ENCODE measurements at regions not wholly inside any gene's neighbourhood (a gene's known extent, or its start where the extent isn't known, plus 50 kb on each side); places are given as distances from the start of the nearest gene placed in this dataset.

DNA sequence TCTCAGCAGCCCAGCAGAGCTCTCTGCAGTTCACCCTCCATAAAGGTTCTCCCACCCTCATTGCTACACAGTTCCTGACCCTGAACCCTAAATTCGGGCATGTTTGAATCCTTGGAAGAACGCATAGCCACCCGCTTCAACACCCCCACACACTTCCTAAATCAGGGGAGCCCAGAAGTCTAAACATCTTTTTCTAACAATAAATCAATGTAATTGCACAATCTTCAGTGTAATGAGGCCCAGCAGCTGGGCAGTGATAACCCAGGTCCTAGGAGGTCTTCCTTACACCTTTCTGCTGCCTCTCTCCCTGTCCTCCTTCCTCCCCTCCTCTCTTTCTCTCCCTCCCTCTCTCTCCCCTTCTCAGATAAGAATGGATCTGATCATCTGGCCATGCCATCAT is 88.0 kb downstream of the IRX2 start:
- TF ChIP-seq CTCF (IDR thresholded peaks at IDR 0.05; ENCODE audit: control insufficient read depth, extremely low read depth, insufficient read depth), result no peak
- no peak overlapping the region for H3K4me3 ChIP-seq (ENCODE audit: low read depth, low read length)
- DNase-seq (ENCODE audit: low read depth), result no peak

DNA sequence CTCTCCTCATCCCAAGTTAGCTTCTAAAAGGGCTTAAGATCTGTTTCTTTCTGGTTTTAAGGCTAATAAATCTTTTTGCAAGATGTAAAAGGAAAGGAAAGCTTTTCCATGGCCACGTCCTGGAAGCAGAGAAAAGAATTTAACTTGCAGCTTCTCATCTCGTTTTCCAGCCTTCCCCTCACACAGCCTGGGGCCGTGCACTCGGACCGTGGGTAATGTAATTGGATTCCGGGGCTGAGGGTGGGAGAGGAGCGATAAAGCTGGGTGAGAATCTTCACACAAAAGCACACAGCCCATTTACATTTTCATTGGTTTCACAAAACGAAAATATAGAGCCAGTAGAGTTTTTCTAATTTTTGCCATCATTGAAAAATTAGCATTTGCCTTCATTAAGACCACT is 91.2 kb downstream of the IRX2 start:
- no peak overlapping the region for H3K4me3 ChIP-seq (ENCODE audit: low read depth, low read length)
- TF ChIP-seq CTCF (IDR thresholded peaks at IDR 0.05; ENCODE audit: control insufficient read depth, extremely low read depth, insufficient read depth), result no peak
- DNase-seq (ENCODE audit: low read depth), result no peak

GRCh38 chr5:2658881-2659470 is 92.5 kb downstream of the IRX2 start:
- DNase-seq (ENCODE audit: low read depth), result no peak
- TF ChIP-seq CTCF (IDR thresholded peaks at IDR 0.05; ENCODE audit: control insufficient read depth, extremely low read depth, insufficient read depth), result no peak
- H3K4me3 ChIP-seq (ENCODE audit: low read depth, low read length), result no peak overlapping the region

DNA sequence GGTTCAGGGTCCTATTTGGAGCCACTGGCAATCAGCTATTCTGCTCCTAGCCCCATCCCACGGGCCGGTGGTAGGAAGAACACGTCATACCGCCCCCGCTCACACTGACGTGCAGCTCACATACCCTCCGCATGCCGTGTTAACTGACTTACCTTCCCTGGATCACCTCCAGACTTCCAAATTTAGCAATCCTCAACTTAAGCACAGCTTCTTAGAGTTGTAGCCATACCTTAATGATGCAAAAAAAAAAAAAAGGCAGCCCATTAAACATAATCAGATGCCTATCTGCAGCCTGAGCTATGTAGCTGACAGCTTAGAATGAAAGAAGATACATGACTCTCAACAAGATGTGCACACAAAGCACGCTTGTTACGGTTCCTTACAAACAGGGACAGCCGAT is 93.0 kb downstream of the IRX2 start:
- TF ChIP-seq CTCF (IDR thresholded peaks at IDR 0.05; ENCODE audit: control insufficient read depth, extremely low read depth, insufficient read depth), result no peak
- no peak overlapping the region for H3K4me3 ChIP-seq (ENCODE audit: low read depth, low read length)
- DNase-seq (ENCODE audit: low read depth), result no peak

DNA sequence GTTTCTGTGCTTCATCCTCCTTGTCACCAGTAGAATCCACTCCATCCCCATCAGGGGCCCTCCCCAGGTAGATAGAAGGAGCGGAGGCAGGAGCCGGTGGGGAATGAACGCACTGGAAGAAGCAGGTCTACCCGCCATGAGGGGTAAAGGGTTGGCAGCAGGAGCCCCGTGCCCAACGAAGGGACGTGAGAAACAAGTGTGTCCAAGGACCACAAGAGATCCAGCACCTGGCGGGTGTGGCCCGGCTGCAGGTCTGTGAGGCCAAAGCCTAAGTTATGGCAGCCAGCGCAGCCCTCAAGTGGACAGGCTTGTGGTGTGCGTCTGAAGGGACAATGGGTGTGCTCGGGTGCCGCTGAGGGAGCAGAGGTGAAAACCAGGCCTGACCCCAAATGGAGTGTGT is 94.3 kb downstream of the IRX2 start:
- DNase-seq (ENCODE audit: low read depth), result no peak
- no peak for TF ChIP-seq CTCF (IDR thresholded peaks at IDR 0.05; ENCODE audit: control insufficient read depth, extremely low read depth, insufficient read depth)
- no peak overlapping the region for H3K4me3 ChIP-seq (ENCODE audit: low read depth, low read length)

DNA sequence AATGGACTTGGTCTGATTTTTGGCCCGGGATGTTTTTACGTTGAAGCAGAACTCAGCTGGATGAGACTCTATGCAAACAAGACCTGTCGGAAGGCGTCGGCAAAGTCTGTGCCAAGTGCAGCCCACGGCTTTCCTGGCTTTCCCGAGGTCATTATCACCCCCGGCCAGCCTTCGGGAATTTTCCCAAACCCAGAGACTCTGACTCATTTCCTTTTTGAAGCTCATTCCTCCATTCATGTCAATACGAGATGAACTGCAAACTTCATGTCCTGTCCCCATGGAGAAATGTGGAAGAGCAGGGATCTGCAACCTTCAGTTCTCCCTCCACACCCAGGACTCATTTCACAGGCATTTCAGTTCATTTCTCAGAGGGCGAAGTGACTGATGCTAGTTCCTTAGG is 95.3 kb downstream of the IRX2 start:
- no peak overlapping the region for H3K4me3 ChIP-seq (ENCODE audit: low read depth, low read length)
- no peak for TF ChIP-seq CTCF (IDR thresholded peaks at IDR 0.05; ENCODE audit: control insufficient read depth, extremely low read depth, insufficient read depth)
- no peak for DNase-seq (ENCODE audit: low read depth)

DNA sequence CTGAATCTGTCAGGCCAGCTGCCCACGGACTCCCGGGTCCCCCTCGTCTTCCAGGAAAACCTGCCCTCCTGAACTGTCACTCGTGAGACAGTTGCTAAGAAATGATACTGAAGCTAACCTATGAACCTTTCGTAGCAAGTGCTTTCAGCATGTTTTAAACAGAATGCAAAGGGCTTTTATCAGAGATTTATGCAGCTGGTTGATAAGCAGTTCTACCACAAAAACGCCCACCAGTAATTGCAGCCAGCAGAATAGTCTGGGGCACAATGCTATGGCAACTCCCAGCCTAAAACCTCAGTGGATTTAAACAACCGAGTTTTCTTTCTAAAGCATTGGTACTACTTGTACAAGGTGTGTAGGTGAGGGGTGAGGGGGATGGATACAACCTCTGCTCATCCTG is 97.5 kb downstream of the IRX2 start:
- TF ChIP-seq CTCF (IDR thresholded peaks at IDR 0.05; ENCODE audit: control insufficient read depth, extremely low read depth, insufficient read depth), result no peak
- no peak for DNase-seq (ENCODE audit: low read depth)

More for the DNA sequence above, 97.5 kb downstream of the IRX2 start:
- H3K4me3 ChIP-seq (ENCODE audit: low read depth, low read length), result no peak overlapping the region
